Renal pelvis (tissue), 1 donor: ENCODE measurements at regions not wholly inside any gene's neighbourhood (a gene's known extent, or its start where the extent isn't known, plus 50 kb on each side); places are given as distances from the start of the nearest gene placed in this dataset.

ENCODE experiments used
- DNase-seq: peaks from one replicate; pipeline ENCODE4 v3.0.0-alpha.2; 2013

GRCh38 chr12:125225641-125226040 is 160.4 kb downstream of the AACS start:
- no peak for DNase-seq

- no peak for DNase-seq
Measured at GRCh38 chr12:125228519-125229260, 163.5 kb downstream of the AACS start.

DNA sequence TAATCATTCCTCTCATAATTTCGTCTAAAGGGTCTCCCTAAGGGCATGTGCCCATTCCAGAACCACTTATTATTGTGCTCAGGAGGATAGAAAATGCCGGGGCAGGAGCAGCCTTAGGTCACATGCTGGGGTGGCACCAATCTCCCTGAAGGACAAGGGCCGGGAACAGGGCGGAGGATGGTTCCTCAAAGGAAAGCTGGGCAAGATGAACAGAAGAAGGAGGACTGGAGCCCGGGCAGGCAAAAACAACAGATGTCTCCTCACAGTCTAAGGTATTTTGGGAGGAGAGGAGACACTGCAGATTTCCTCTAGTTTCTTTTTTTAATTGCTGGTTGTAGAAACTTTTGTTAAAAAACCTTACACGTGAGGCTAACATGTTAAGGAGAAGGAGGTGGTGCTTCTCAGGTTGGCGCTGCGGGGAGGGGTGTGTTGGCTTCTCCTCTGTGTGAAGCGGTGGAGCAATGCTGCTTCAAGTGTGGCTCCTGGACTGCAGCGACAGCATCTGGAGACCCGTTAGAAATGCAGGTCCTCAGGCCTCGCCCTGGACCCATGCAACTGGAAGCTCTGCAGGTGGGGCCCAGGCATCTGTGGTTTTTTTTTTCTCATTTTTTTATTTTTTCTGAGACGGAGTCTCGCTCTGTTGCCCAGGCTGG is 164.8 kb downstream of the AACS start:
- DNase-seq: no peak

- no peak for DNase-seq
Measured at GRCh38 chr12:125233319-125233718, 168.1 kb downstream of the AACS start.

DNA sequence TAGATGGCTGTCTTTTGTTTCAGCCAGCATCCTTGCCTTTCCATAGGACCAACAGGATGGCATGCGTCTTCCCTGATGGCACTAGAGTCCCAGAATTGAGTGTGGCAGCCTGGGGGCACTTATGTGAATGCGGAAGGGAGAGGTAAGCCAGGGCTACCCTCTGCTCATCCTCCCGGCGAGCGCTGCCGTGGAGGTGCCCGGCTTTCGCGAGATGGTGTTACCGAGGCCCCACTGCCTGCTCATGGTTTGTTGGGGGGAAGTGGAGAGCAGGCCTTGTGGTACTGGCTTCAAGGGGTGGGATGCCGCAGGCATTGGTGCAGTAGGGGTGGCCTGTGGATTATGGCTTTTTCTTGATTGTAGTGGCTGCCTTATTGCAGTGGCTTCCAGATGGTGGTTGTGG is 174.3 kb downstream of the AACS start:
- no peak for DNase-seq

GRCh38 chr12:125240717-125241116 is 175.5 kb downstream of the AACS start:
- DNase-seq: no peak

DNA sequence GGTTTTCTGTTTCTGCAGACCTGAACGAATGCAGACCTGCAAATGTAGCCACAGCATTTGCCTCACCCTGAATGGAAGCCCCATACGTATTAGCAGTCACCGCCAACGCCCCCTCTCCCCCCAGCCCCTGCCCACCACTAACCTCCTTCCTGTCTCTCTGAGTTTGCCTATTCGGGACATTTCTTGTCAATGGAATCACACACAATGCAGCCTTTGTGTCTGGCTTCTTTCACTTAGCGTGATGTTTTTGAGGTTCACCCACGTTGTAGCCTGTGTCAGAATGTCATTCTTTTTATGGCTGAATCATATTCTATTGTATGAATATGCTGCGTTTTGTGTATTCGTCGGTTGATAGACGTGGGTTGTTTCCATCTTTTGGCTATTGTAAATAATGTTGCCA is 178.6 kb downstream of the AACS start:
- DNase-seq: no peak

- no peak for DNase-seq
Measured at GRCh38 chr12:125244338-125244737, 179.1 kb downstream of the AACS start.

DNA sequence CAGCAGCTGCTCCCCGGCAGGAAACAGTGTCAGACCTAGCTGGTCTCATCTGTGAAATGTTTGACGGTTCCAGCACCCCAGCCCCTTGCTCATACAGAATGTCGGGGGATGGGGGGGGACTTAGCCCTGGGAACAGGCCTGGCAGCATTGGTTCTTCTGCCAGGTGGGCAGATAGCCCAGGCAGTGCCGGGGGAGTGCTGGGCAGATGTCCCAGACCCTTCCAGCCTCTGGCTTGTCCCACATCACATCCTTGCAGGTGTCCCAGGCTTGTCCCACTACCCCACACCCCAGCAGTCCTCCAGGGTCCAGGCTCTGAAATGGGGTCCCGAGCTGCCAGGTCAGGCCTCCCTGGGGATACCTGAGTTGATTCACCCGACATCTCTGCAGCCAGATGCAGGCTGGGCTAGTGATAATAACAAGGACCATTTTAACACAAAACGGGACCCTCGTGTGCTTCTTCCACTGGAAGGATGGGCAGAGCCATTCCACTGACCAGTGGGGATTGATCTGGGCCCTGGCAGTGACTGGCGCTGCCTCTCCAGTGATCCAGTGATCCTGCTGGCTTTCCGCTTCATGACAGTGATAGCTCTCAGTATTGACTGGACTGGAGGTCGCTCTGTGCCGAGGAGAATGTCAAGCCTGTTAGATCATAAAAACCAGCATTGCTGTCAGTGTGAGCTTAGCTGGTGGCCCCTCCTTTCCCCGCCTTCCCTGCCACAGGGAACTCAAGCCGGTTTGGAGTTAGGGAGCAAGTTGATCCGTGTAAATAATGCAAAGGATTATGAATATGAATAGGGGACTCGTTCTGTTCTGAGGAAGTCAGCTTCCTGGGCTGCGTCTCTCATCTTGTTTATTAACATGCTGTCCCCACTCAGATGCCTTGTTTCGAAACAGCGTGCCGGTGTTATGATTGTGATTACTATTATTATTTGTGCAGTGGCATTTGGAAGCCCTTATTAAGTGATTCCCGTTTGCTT is 180.6 kb downstream of the AACS start:
- no peak for DNase-seq

DNA sequence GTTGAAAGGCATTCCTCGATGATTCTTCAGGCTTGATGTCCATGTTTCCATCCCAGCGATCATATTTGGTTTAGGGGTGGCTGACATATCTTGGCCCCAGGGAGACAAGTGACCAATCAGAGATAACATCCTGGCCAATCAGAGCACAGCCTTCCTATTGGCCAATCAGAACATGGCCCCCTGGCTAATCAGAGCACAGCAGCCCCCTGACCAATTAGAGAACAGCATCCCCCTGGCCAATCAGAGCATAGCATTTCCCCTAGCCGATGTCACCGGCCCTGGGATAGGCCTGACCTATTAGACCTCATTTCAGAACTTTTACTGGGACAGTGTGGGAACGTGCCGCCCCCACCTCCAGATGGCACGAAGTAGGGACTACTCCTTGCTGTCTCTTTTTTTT is 182.2 kb downstream of the AACS start:
- DNase-seq: no peak

GRCh38 chr12:125249066-125249824 is 184.0 kb downstream of the AACS start:
- DNase-seq: no peak

- DNase-seq: no peak
Measured at GRCh38 chr12:125249932-125250331, 184.7 kb downstream of the AACS start.

GRCh38 chr12:125254236-125254635 is 189.0 kb downstream of the AACS start:
- DNase-seq: no peak

- DNase-seq: no peak
Measured at GRCh38 chr12:125254856-125255255, 189.6 kb downstream of the AACS start.

- DNase-seq: no peak
Measured at GRCh38 chr12:125255935-125256633, 190.8 kb downstream of the AACS start.

DNA sequence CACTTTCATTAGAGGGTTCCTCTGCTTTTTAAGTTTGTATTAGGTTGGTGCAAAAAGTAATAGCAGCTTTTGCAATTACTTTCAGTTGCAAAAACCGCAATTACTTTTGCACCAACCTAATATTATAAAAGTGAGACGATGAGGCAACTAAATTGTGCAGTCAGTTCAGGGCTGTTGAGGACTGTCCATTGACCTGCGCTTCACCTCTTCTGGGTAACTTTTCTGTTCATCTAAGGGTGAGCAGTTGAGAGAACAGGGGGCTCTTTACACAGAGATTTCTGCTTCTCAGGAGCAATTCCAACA is 191.3 kb downstream of the AACS start:
- no peak for DNase-seq

- peak; percentile 78 for DNase-seq
Measured at GRCh38 chr12:125259178-125259867, 194.1 kb downstream of the AACS start.

GRCh38 chr12:125262851-125263250 is 197.6 kb downstream of the AACS start:
- DNase-seq: no peak

- DNase-seq: no peak
Measured at GRCh38 chr12:125263385-125263784, 198.2 kb downstream of the AACS start.

DNA sequence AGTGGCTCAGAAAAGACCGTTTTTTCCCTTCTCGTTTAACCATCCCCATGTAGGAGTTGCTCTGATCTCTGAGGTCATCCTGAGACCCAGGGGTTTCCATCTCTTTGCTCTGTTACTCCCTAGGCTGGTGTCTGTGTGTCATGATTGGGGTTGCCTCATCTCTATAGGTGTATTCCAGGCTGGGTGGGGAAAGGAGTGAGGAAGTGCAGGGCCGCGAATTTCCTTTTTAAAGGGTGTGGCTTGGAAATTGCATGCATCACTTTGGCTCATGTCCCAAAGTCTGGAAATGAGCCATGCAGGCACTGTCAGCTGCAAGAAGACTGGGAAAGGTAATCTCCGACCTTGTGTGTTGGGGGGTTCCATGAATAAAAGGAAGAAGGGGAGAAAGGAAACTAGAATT is 201.9 kb downstream of the AACS start:
- no peak for DNase-seq

DNA sequence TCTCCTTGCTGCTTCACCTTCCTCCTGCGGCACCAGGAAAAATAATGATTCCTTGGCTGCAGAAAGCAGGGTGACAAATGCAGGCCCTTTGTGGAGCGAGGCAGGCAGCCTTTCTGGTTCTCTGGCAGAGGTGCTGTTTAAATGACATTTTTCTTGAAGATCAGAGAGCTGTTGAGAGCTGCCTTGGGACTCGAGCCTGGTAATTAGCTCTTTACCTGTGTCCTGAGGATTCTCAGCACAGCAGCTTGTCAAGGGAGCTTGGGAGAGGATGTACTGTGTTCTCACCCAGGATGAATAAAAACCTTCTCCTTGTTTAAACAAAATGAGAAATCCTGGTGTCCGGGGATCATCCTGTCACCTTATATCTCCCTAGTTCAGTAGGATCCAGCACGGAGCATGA is 204.0 kb downstream of the AACS start:
- DNase-seq: no peak
